ENCODE measurements at regions not wholly inside any gene's neighbourhood (a gene's known extent, or its start where the extent isn't known, plus 50 kb on each side); places are given as distances from the start of the nearest gene placed in this dataset.

DNA sequence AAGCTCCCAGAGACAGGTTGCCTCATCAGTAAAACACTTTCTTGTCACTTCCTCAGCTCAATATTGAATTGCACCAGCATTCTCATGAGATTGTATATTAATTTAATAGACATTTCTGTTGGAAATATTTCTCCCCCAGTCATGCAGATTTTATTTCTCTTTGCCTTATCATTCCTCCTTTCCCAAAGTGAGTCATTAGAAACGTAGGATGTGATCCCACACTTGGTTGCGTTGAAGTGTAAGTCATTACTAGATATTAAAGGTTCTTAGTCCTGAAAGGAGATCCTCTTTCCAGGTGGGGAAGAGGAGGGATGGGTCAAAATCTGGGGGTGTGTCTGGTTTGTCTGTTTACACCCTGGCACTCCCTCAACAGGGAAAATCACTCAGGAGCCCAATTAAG lies 438.2 kb downstream of the SLC4A3 start:
- TF ChIP-seq CTCF (IDR thresholded peaks at IDR 0.05) = no peak
- no peak for TF ChIP-seq POLR2A (IDR thresholded peaks at IDR 0.05)

Measured in body of pancreas (tissue), 4 donors.